HG03103 (cell line): ENCODE measurements at regions not wholly inside any gene's neighbourhood (a gene's known extent, or its start where the extent isn't known, plus 50 kb on each side); places are given as distances from the start of the nearest gene placed in this dataset.

Source experiments
- ATAC-seq: cut with Tn5 transposase; IDR thresholded peaks from one replicate; pipeline ENCODE4 v1.9.1; 2021; ENCODE audit warnings: low read depth; ENCODE audit not compliant: unreplicated experiment

GRCh38 chrX:39309018-39309635 is 507.9 kb downstream of the MID1IP1 start:
- ATAC-seq = no peak

DNA sequence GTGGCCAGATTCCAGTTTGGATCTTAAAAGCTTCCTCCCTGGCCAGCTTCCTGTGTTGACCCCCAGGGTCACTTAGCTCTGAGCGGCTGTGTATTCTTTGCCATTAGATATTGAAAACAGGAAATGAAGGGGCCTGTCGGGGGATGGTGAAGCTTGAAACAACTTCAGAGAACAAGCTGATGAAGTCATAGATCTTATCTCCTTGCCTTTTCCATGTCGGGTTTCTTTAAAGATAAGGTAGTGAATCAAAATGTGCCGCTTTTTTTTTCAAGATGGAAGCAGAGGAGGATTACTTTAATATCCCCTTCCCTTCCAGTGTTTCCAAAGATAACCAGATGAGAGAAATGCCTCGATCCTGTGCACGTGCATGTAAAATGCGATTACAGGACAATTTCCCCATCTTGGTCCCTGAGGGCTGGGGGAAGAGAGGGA is 508.5 kb downstream of the MID1IP1 start:
- ATAC-seq = no peak

DNA sequence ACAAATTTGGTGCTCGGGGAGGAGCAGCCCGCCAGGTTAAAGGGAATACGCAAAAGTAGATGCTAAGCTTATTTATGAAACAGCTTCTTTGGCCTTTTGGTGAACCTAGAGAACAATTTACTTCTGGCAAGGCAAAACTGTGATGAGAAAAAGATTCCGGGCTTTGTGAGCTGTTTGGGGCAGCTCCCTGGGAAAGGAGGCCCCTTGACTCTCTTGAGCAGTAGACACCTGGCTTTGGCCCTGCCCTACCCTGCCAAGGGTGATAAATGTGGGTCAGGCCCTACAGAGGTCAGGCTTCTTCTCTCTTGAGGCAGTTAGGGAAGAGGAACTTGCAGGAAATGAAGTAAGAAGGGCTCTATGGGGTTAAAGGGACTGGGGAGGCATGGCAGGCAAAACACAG is 509.6 kb downstream of the MID1IP1 start:
- ATAC-seq = no peak

- ATAC-seq = no peak
These were observed 510.4 kb downstream of the MID1IP1 start for GRCh38 chrX:39311646-39312045.

- no peak for ATAC-seq
These were observed 511.9 kb downstream of the MID1IP1 start for GRCh38 chrX:39313146-39313545.

- ATAC-seq = no peak
These were observed 517.5 kb downstream of the MID1IP1 start for GRCh38 chrX:39318506-39319343.

GRCh38 chrX:39320165-39320564 is 518.9 kb downstream of the MID1IP1 start:
- no peak for ATAC-seq

DNA sequence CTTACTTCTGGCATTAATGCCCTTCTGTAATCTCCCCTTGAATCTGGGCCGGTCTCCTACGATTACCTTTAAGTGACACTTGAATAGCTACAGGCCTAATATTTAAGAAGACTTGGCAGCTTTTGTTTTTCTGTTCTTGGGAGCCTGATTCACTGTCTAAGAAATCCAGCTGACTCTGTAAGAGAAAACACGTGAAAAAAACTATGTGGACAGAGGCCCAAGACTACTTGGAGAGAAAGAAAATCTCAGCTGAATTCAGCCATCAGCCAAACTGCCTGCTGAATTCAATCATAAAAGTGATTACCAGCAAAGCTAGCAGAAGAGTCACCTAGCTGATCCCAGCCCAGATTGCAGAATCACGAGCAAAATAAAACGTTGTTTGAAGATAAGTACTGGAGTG is 521.2 kb downstream of the MID1IP1 start:
- no peak for ATAC-seq

GRCh38 chrX:39324233-39324930 is 523.1 kb downstream of the MID1IP1 start:
- no peak for ATAC-seq

DNA sequence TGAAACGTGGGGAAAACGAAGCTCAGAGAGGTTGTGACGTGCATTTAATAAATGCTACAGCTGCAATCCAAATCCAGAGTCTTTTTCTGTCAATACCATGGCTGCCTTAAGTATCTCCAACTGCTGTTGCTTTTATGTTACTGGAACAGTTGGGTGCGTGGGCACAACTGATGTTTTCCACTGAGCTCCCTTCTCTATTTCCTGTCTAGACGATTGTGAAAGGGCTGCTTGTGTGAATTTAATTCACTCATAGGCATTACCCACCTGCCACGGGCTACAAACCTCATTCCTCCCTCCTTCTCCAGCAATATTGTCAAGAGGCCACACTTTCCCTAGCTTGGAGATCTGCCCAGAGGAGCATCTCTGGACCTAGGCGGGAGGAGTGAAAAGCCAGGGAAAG is 526.0 kb downstream of the MID1IP1 start:
- ATAC-seq = no peak

- ATAC-seq = no peak
These were observed 526.4 kb downstream of the MID1IP1 start for GRCh38 chrX:39327705-39328104.

- no peak for ATAC-seq
These were observed 527.4 kb downstream of the MID1IP1 start for GRCh38 chrX:39328661-39329060.

DNA sequence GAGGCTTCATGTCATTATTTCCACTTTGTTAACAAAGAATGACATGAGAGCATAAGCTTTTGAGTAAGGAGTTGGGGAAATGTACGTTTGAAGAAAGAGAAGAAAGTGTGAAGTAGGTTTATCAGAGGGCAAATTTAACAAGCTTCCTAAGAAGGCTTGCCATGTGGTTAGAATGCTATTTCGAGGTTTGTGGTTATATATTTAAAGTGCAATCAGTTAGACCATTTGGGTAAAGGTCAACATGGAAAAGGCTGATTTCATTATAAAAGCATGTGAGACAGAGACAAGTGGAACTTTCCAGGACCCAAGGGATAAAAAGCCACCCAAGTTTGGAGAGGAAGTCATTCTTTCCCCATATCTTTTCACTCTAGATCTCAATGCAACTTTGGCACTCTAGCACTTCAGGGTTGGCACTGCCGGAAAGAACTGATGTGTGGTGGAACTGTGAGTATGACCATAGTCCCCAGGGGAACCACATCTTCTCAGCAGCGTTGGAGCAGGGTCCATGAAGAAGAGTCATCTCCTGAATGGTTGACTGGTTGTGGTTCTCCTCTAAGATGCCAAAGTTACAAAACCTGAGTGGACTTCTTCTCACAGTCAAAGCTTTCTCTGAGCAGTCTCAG is 529.9 kb downstream of the MID1IP1 start:
- no peak for ATAC-seq

DNA sequence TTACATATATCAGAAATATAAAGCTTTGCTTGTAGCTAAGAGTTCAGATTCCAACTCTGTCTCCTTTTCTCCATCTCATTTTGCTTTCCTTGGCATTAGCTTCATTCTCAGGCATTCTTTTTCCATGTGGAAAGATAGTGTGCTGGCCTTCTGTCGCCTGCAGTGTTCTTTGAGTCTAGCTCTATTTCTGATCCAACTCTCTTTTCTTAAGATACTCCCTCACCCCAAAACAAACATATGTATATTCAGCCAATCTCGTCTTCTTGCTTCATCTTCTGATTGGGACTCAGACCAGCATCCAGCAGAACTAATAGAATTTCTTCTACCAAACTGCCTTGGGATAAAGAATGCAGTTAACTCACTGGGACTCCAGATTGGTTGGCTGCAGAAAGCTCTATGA is 532.2 kb downstream of the MID1IP1 start:
- ATAC-seq = no peak

- no peak for ATAC-seq
These were observed 534.4 kb downstream of the MID1IP1 start for GRCh38 chrX:39335513-39336235.

DNA sequence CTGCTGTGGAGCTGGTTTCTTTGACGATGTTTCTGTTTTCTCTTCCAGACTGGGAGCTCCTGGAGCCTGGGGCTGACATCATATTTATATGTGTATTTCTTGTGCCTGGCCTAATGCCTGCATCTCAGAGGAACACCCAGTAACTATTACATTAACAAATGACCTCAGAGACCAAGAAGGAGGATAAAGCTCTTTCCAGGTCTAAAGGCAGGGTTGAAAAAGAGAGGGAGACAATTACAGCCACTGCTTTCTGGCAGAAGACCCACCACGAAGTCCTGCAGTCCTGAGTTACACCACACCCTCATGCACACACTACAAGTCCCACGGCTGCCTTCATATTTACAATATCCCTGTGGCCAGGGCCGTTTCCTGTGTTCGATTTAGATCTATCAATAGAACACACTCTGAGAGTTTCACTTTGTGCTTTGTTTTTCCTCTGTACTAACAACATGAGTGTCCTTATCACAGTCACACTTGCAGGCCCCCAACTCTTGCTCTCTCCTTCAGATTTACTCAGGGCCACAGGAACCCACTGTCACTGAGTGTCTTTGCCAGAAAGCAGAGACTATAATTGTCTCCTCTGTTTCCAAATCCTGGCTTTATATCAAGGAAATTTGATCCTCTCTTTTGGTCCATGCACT is 535.5 kb downstream of the MID1IP1 start:
- ATAC-seq = peak; percentile 90

- ATAC-seq = no peak
These were observed 536.2 kb downstream of the MID1IP1 start for GRCh38 chrX:39337451-39337850.

- no peak for ATAC-seq
These were observed 537.3 kb downstream of the MID1IP1 start for GRCh38 chrX:39338583-39338982.

DNA sequence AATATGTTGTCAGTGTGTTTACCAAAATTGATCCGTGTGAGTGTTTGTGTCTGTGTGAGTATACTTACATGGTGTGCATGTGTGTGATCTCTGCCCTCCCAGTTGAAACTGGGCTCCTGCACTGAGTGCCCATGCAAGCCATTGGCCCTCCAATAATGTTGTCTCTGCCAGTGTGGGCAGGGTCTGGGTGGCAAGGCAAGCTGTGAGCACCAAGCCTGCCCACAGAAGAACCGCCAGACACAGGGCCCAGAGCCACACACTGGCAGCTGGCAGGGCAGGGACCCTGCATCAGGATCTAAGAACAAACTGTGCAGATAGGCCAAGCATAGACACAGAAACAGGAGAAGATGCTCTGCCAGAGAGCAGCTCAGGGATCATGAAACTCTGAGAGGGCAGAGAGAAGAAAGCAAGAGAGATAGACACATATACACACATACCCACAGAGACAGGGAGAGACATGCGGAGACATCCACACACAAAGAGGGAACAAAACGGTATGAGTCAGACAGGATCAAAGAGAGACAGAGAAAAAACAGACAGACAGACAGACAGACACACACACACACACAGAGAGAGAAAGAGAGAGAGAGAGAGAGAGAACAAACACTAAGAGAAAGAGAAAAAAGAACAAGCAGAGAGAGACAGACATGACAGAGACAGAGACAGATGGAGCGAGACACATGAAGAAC is 555.0 kb downstream of the MID1IP1 start:
- no peak for ATAC-seq
